D721Med (cell line): ENCODE measurements at regions not wholly inside any gene's neighbourhood (a gene's known extent, or its start where the extent isn't known, plus 50 kb on each side); places are given as distances from the start of the nearest gene placed in this dataset.

Experiments
- DNase-seq: peaks from one replicate; pipeline ENCODE4 v3.0.0; 2011; ENCODE audit warnings: low spot score; ENCODE audit not compliant: insufficient read length
- FAIRE-seq: peaks from 2 replicates; lab custom pipeline; 2011; peaks lifted over from hg19 to GRCh38; lab: Jason Lieb, UNC
- TF ChIP-seq, protein P1 (sequence below): IDR thresholded peaks from 2 replicates; pipeline ENCODE4 v1.5.1; 2012; ENCODE audit warnings: mild to moderate bottlenecking, control low read depth; ENCODE audit not compliant: insufficient read depth; ENCODE audit errors: missing control alignments

- TF ChIP-seq, protein P1, sequence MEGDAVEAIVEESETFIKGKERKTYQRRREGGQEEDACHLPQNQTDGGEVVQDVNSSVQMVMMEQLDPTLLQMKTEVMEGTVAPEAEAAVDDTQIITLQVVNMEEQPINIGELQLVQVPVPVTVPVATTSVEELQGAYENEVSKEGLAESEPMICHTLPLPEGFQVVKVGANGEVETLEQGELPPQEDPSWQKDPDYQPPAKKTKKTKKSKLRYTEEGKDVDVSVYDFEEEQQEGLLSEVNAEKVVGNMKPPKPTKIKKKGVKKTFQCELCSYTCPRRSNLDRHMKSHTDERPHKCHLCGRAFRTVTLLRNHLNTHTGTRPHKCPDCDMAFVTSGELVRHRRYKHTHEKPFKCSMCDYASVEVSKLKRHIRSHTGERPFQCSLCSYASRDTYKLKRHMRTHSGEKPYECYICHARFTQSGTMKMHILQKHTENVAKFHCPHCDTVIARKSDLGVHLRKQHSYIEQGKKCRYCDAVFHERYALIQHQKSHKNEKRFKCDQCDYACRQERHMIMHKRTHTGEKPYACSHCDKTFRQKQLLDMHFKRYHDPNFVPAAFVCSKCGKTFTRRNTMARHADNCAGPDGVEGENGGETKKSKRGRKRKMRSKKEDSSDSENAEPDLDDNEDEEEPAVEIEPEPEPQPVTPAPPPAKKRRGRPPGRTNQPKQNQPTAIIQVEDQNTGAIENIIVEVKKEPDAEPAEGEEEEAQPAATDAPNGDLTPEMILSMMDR = no peak
- DNase-seq (no peak), FAIRE-seq (no peak)
Observed at GRCh38 chr13:105634059-105634458, 901.4 kb downstream of the EFNB2 start.

DNA sequence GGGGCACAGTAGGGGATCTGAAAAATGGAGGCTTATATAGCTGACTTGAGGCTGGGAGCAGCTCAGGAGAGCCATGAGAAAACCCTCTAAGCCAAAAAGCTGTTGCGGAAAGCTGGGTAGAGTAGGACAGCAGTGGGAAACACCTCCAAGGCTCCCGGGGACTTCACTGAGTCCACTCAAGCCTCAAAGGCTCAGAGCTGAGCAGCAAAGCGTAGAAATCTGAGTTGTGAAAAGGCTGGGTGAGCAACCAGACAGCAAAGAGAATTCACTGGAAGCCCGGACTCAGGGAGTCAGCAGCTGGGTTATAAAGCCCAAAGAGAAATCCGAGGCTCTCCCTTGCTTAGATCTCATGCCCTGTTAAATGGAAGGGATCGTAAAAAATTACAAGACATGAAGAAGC, 905.0 kb downstream of the EFNB2 start:
- TF ChIP-seq, protein P1 = no peak
- DNase-seq = no peak
- no peak for FAIRE-seq

DNA sequence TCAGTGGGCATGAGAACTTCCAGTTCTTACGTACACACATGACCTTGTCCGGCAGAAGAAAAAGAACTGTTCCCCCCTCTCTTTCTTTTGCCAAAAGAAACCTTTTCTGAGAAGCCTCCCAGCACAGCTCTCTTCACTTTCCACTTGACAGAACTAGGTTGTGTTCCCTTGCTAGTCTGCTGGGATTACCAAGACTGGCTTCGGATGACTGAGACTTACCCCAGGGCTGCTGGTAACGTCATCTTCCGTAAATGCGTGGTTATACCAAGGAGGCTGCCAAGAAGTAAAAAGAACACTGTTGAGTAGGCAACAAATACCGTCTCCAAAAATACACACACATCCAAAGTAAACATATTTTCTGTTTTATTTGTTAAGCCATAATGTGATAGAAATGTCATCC, 908.2 kb downstream of the EFNB2 start:
- no peak for DNase-seq
- TF ChIP-seq, protein P1 = no peak
- FAIRE-seq = no peak

- DNase-seq (no peak), FAIRE-seq (no peak)
- TF ChIP-seq, protein P1 = no peak
Observed at GRCh38 chr13:105625691-105626090, 909.8 kb downstream of the EFNB2 start.

GRCh38 chr13:105616333-105617075, 919.0 kb downstream of the EFNB2 start:
- DNase-seq (no peak), FAIRE-seq (peak; percentile 46)
- TF ChIP-seq, protein P1 = no peak

DNA sequence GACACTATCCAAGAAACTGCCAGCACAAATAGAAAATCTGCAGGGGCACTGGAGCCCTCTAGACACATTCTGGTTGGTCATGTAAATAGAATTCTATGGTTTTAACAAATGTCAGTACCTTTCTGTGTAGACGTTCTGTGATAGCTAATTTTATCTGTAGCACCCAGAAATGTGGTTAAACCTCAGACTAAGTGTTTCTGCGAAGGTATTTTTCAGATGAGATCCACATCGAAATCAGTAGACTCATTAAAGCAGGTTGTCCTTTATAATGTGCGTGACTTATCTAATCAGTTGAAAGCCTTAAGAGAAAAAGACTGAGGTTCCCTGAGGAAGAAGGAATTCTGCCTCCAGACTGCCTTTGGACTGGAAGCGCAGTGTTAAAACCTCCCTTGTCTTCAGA, 922.9 kb downstream of the EFNB2 start:
- no peak for FAIRE-seq
- TF ChIP-seq, protein P1 = no peak
- DNase-seq = no peak

- no peak for FAIRE-seq
- DNase-seq = no peak
- TF ChIP-seq, protein P1 = no peak
Observed at GRCh38 chr13:105611424-105611823, 924.0 kb downstream of the EFNB2 start.
